CD4-positive, alpha-beta T cell treated with Interleukin-15 for 4 hours (primary cell): ENCODE measurements at regions not wholly inside any gene's neighbourhood (a gene's known extent, or its start where the extent isn't known, plus 50 kb on each side); places are given as distances from the start of the nearest gene placed in this dataset.
"Not testable (repeated sequence)": the region's sequence is repeated elsewhere in the genome, so short reads cannot be mapped to it uniquely, and the experiment has no call there.

Experiments used
- DNase-seq: peaks from one replicate; pipeline ENCODE4 v3.0.0-alpha.2; 2020; ENCODE audit warnings: low spot score

GRCh38 chr10:91088300-91089140, 131.9 kb upstream of the PCGF5 start:
- DNase-seq, result peak; percentile 26

- no peak for DNase-seq
Observed at GRCh38 chr10:91090761-91091529, 129.5 kb upstream of the PCGF5 start.

DNA sequence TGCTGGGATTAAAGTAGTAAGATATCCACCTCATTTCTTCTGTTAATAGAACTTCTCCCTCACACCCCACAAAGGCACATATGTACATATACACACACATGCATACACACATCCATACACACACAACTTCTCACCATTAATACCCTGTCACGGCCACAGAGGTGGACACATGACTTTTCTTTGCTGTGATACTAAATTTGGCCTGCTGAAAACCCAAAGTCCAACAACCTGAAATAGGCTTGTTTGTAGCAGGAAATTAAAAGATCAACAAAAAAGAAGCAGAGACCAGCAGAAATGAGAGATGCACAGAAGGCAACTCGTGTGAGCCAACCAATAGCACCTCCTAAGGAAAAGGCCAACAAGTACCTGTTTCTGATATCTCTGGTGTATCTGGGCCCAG, 128.7 kb upstream of the PCGF5 start:
- no peak for DNase-seq

GRCh38 chr10:91096274-91096673, 124.2 kb upstream of the PCGF5 start:
- DNase-seq, result no peak

- no peak for DNase-seq
Observed at GRCh38 chr10:91097313-91097712, 123.2 kb upstream of the PCGF5 start.

DNA sequence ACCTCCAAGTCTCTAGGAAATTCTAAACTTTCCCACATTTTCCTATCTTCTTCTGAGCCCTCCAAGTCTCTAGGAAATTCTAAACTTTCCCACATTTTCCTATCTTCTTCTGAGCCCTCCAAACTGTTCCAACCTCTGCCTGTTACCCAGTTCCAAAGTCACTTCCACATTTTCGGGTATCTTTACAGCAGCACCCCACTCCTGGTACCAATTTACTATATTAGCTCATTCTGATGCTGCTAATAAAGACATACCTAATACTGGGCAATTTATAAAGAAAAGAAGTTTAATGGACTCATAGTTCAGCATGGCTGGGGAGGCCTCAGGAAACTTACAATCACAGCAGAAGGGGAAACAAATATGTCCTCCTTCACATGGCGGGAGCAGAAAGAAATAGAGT, 122.4 kb upstream of the PCGF5 start:
- not testable (repeated sequence) for DNase-seq

GRCh38 chr10:91103384-91104192, 116.9 kb upstream of the PCGF5 start:
- no peak for DNase-seq

DNA sequence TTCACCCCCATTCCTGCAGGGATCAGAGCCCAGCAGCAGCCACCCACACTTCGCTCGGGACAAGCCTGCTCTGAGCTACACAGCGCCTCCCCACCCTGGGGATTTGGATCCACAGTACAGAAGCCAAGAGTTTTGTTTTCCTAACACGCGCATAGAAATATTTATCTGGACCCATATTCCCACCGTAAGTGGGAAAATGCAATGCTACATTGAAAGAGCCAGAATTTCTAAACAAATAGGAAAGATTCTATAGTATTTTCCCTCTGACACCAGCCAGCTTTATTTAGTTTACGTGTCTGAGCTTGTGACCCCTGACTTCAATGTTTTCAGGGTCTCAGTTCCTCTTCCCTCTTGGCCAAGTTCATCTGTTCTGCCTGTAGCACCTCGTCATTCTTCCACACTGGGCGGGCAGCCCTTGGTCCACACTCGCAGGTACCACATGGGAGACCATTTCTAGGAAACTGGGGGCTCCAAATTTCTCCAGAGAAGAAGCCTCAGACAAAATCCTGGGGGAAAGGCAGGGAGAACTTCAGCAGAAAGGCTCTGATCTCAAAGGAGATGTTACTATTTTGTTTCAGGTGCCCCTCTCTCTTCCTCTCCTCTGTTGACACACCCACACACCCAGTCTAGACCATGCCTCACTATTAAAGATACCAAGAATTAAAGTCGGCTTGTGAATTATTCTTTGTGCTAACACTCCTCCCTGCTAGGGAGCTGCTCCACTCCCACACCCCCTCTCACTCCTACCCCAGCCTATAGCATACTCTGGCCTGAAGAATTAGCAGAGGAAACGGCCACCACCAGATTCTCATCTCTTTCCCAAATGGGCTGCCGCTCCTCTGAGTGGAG, 116.0 kb upstream of the PCGF5 start:
- no peak for DNase-seq

DNA sequence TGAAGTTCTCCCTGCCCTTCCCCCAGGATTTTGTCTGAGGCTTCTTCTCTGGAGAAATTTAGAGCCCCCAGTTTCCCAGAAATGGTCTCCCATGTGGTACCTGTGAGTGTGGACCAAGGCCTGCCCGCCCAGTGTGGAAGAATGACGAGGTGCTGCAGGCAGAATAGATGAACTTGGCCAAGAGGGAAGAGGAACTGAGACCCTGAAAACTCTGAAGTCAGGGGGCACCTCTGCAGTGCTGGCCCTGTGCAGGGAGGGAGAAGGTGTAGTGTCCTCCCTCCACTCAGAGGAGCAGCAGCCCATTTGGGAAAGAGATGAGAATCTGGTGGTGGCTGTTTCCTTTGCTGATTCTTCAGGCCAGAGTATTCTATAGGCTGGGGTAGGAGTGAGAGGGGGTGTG, 115.2 kb upstream of the PCGF5 start:
- DNase-seq, result no peak

GRCh38 chr10:91108820-91109219, 111.6 kb upstream of the PCGF5 start:
- no peak for DNase-seq

GRCh38 chr10:91111060-91111459, 109.4 kb upstream of the PCGF5 start:
- DNase-seq, result no peak

DNA sequence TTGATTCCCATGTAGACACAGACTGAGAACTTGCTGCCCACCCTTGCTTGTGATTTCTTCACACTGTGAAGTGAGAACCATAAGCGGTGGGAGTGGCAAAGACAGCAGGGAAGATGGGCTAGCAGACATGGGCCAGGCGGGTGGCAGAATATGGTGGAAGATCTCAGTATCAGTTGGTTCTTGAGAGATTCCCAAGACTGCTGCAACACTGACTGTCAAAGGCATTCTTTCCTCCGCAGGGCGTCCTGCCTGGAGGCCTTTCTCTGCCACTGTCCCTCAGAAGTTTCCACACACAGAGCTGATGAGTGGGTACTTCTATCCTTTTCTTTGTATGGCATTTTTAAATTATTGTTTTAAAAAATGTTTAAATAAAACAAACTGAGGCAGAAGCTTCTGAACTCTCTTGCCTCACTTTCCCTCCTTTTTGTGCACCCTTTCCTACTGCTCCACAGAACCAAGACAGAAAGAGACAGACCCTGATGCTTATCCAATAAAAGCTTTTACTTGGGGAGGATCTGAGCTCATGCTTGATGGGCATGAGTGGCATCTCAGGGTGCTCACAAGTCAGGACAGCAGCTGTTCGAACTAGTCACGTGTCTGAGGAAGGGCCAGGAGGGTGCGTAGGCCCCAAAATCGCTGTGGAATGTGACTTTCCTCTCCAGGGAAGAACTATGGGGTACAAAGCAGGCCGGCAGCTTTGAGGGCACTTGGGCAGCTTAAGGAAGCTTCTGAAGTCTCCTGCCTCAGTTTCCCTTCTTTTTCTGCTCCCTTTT, 104.7 kb upstream of the PCGF5 start:
- DNase-seq, result no peak

GRCh38 chr10:91117505-91117904, 103.0 kb upstream of the PCGF5 start:
- no peak for DNase-seq

- no peak for DNase-seq
Observed at GRCh38 chr10:91120348-91120747, 100.1 kb upstream of the PCGF5 start.

DNA sequence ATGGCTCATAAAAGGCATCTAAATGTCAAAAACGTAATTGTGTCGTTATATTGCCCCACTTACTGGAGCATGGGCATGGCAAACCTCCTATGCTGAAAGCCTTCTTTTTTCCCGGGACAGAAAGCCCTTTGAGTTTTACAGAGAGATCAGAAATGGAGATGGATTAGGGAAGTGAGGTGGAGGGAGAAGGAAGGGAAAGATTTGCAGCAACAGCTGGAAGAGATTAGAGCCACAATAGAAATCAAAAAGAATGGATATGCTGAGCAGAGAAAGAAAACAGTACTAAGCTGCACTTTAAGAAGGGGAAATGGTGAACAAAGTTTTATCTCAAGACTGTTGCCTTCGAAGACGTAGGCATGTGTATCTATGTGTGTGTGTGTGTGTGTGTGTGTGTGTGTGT, 97.2 kb upstream of the PCGF5 start:
- DNase-seq, result no peak

- no peak for DNase-seq
Observed at GRCh38 chr10:91124016-91124415, 96.4 kb upstream of the PCGF5 start.

DNA sequence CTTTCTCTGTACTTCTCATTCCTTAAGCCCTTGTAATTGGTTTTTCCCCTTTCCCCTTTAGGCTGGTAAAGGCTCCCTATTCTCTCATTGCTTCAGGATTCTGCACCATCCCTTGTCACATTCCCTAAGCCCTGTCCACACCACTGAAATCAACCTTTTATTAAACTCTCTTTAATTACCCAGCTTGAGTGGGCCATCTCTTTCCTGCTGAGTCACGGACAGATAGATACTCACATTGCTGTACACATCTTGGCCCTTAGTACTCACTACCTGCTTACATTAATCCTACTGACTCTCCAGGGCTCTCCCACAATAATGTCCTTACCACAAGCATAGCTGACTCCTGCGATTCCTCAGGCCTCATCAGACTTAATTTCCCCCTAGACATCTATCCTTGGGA, 94.0 kb upstream of the PCGF5 start:
- DNase-seq, result no peak

GRCh38 chr10:91127341-91128082, 93.0 kb upstream of the PCGF5 start:
- DNase-seq, result no peak

- no peak for DNase-seq
Observed at GRCh38 chr10:91135113-91135512, 85.3 kb upstream of the PCGF5 start.

DNA sequence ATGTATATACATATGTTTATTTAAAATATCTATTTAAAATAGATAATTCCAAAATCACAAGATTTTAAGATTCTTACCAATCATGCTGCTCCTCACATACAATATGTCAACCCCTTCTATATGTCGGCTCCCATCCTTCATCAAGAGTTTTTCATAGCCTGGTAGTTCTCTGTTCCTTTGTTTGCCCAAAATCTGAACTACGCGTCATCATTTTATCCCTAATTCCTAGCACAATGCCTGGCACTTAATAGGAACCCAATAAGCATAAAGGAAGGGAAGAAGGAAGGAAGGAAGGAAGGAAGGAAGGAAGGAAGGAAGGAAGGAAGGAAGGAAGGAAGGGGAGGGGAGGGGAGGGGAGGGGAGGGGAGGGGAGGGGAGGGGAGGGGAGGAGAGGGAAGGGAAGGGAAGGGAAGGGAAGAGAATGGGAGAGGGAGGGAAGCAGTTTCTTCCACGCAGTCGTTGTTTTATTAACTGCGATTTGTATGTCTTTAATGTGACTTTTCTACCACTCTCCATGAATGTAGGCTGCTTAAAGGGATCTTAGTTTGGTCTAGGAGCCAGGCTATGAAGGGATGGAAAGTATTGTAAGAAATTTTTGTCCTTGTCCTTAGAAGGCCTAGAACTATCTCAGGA, 83.3 kb upstream of the PCGF5 start:
- DNase-seq, result no peak
